ENCODE measurements at regions not wholly inside any gene's neighbourhood (a gene's known extent, or its start where the extent isn't known, plus 50 kb on each side); places are given as distances from the start of the nearest gene placed in this dataset.
"Not testable (repeated sequence)": the region's sequence is repeated elsewhere in the genome, so short reads cannot be mapped to it uniquely, and the experiment has no call there.

GRCh38 chr4:155038459-155038858 is 170.0 kb upstream of the NPY2R start:
- Mint-ChIP-seq H3K27ac (ENCODE audit: unreplicated experiment) (no peak overlapping the region), H3K36me3 (ENCODE audit: insufficient read depth, unreplicated experiment) (no peaks in the 10 kb centered on the region), H3K4me1 (ENCODE audit: low read depth, unreplicated experiment) (no peaks in the 10 kb centered on the region), H3K9me3 (ENCODE audit: low read depth, unreplicated experiment) (no peaks in the 10 kb centered on the region), H3K4me3 (ENCODE audit: low read depth, unreplicated experiment) (no peak overlapping the region), H3K27me3 (ENCODE audit: unreplicated experiment) (no peaks in the 10 kb centered on the region)
- CTCF ChIA-PET, result no interaction called here
- no peak for TF ChIP-seq CTCF (IDR thresholded peaks at IDR 0.05; ENCODE audit: unreplicated experiment)
- intact Hi-C loops (cut with micrococcal nuclease; ENCODE audit: unreplicated experiment), result no loop called here
- no TSS peak for BruUV-seq (replicated peaks)
- DNase-seq, result no peak

- Mint-ChIP-seq H3K4me3 (ENCODE audit: low read depth, unreplicated experiment) (no peak overlapping the region), H3K4me1 (ENCODE audit: low read depth, unreplicated experiment) (no peaks in the 10 kb centered on the region), H3K27ac (ENCODE audit: unreplicated experiment) (no peak overlapping the region), H3K27me3 (ENCODE audit: unreplicated experiment) (no peaks in the 10 kb centered on the region), H3K36me3 (ENCODE audit: insufficient read depth, unreplicated experiment) (no peaks in the 10 kb centered on the region), H3K9me3 (ENCODE audit: low read depth, unreplicated experiment) (no peaks in the 10 kb centered on the region)
- CTCF ChIA-PET, result no interaction called here
- no peak for DNase-seq
- BruUV-seq (replicated peaks), result no TSS peak
- no peak for TF ChIP-seq CTCF (IDR thresholded peaks at IDR 0.05; ENCODE audit: unreplicated experiment)
- intact Hi-C loops (cut with micrococcal nuclease; ENCODE audit: unreplicated experiment), result no loop called here
These were observed 169.3 kb upstream of the NPY2R start for GRCh38 chr4:155039162-155039561.

GRCh38 chr4:155040031-155040430 is 168.4 kb upstream of the NPY2R start:
- no peaks in the 10 kb centered on the region for H3K27me3 Mint-ChIP-seq (ENCODE audit: unreplicated experiment)
- intact Hi-C loops (cut with micrococcal nuclease; ENCODE audit: unreplicated experiment), result no loop called here
- no peaks in the 10 kb centered on the region for H3K36me3 Mint-ChIP-seq (ENCODE audit: insufficient read depth, unreplicated experiment)
- CTCF ChIA-PET, result no interaction called here
- DNase-seq, result no peak
- no TSS peak for BruUV-seq (replicated peaks)
- H3K4me1 Mint-ChIP-seq (ENCODE audit: low read depth, unreplicated experiment), result no peaks in the 10 kb centered on the region
- no peak for TF ChIP-seq CTCF (IDR thresholded peaks at IDR 0.05; ENCODE audit: unreplicated experiment)
- H3K9me3 Mint-ChIP-seq (ENCODE audit: low read depth, unreplicated experiment), result no peaks in the 10 kb centered on the region
- no peak overlapping the region for H3K27ac Mint-ChIP-seq (ENCODE audit: unreplicated experiment)
- H3K4me3 Mint-ChIP-seq (ENCODE audit: low read depth, unreplicated experiment), result no peak overlapping the region

- CTCF ChIA-PET, result no interaction called here
These were observed 166.4 kb upstream of the NPY2R start for GRCh38 chr4:155042014-155042413.

GRCh38 chr4:155044251-155044650 is 164.2 kb upstream of the NPY2R start:
- intact Hi-C loops (cut with micrococcal nuclease; ENCODE audit: unreplicated experiment); DNase-seq; H3K27ac Mint-ChIP-seq (ENCODE audit: unreplicated experiment); H3K4me3 Mint-ChIP-seq (ENCODE audit: low read depth, unreplicated experiment); H3K9me3 Mint-ChIP-seq (ENCODE audit: low read depth, unreplicated experiment); CTCF ChIA-PET; H3K4me1 Mint-ChIP-seq (ENCODE audit: low read depth, unreplicated experiment); H3K27me3 Mint-ChIP-seq (ENCODE audit: unreplicated experiment); BruUV-seq (replicated peaks); H3K36me3 Mint-ChIP-seq (ENCODE audit: insufficient read depth, unreplicated experiment): not testable (repeated sequence)

More at GRCh38 chr4:155042014-155042413, 166.4 kb upstream of the NPY2R start:
- Mint-ChIP-seq H3K4me3 (ENCODE audit: low read depth, unreplicated experiment) (no peak overlapping the region), H3K27ac (ENCODE audit: unreplicated experiment) (no peak overlapping the region), H3K4me1 (ENCODE audit: low read depth, unreplicated experiment) (no peaks in the 10 kb centered on the region), H3K36me3 (ENCODE audit: insufficient read depth, unreplicated experiment) (no peaks in the 10 kb centered on the region), H3K9me3 (ENCODE audit: low read depth, unreplicated experiment) (no peaks in the 10 kb centered on the region), H3K27me3 (ENCODE audit: unreplicated experiment) (no peaks in the 10 kb centered on the region)
- no peak for TF ChIP-seq CTCF (IDR thresholded peaks at IDR 0.05; ENCODE audit: unreplicated experiment)
- DNase-seq, result no peak
- no TSS peak for BruUV-seq (replicated peaks)
- intact Hi-C loops (cut with micrococcal nuclease; ENCODE audit: unreplicated experiment), result no loop called here
